ENCODE measurements at regions not wholly inside any gene's neighbourhood (a gene's known extent, or its start where the extent isn't known, plus 50 kb on each side); places are given as distances from the start of the nearest gene placed in this dataset.

- TF ChIP-seq POLR2AphosphoS5 (IDR thresholded peaks at IDR 0.05; ENCODE audit: low read depth, low read length) (no peak), REST (IDR thresholded peaks at IDR 0.05; ENCODE audit: insufficient read depth in 1 of 2, low read depth in 2 of 2, low read length in 2 of 2) (no peak), TAF1 (IDR thresholded peaks at IDR 0.05; ENCODE audit: borderline replicate concordance, insufficient read depth, low read length) (no peak)
These were observed 186.9 kb upstream of the NAV2 start for GRCh38 chr11:19525714-19526113.

Data from PFSK-1 (cell line).